ENCODE measurements at regions not wholly inside any gene's neighbourhood (a gene's known extent, or its start where the extent isn't known, plus 50 kb on each side); places are given as distances from the start of the nearest gene placed in this dataset. TPM values are rescaled to one million over a fixed set of nuclear protein-coding genes. Genes with fewer than 3 reads are reported as not detected.

GRCh38 chr1:34695580-34695979, 59.3 kb upstream of the GJB5 start:
- DNase-seq (ENCODE audit: low read depth) = no peak

GRCh38 chr1:34696230-34696629, 58.6 kb upstream of the GJB5 start:
- DNase-seq (ENCODE audit: low read depth) = peak; percentile 51

- no peak for DNase-seq (ENCODE audit: low read depth)
These were observed 57.9 kb upstream of the GJB5 start for GRCh38 chr1:34696981-34697380.

- DNase-seq (ENCODE audit: low read depth) = no peak
These were observed 57.0 kb upstream of the GJB5 start for GRCh38 chr1:34697818-34698217.

GRCh38 chr1:34701326-34702060, 53.4 kb upstream of the GJB5 start:
- no peak for DNase-seq (ENCODE audit: low read depth)

Small RNA genes in the stretch of these regions (small RNA-seq; reads per million reads assigned to genes)
- gene MIR552 = not detected
